Hepatocyte (in vitro differentiated cells): ENCODE measurements at regions not wholly inside any gene's neighbourhood (a gene's known extent, or its start where the extent isn't known, plus 50 kb on each side); places are given as distances from the start of the nearest gene placed in this dataset.

Source experiments
- EZH2 ChIP-seq: fragments of 200-600 bp; sonication (generic); IDR thresholded peaks from 2 replicates; pipeline ENCODE4 v1.6.1; 2016; ENCODE audit warnings: antibody characterized with exemption, mild to moderate bottlenecking, borderline replicate concordance
- EZH2phosphoT487 ChIP-seq: fragments of 200-600 bp; sonication (generic); IDR thresholded peaks from one replicate; pipeline ENCODE4 v1.6.1; 2018; ENCODE audit warnings: antibody characterized with exemption, mild to moderate bottlenecking, low read depth, moderate library complexity; ENCODE audit not compliant: unreplicated experiment, severe bottlenecking
- TF ChIP-seq, protein P1 (sequence below): fragments of 200-600 bp; sonication (generic); IDR thresholded peaks from 2 replicates; pipeline ENCODE4 v1.5.1; 2016; ENCODE audit warnings: antibody characterized with exemption, mild to moderate bottlenecking; ENCODE audit not compliant: poor library complexity

DNA sequence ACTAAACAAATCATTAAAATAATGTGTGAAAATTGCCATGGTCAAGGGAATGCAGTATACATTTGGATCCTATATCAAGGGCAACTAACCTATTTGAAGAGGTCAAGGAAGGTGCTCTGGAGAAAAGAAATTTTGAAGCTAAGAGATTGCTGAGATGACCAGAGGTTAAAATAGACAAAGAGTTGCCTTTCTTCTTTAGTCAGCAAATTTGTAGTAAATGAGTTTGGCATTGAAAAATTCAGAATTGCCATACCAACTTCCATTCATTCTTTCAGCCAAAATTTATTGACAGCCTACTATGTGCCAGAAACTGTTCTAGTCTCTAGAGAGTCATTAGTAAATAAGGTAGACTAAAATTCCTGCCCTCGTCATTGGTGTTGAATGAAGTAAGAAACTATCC lies 396.2 kb downstream of the BCL11A start:
- TF ChIP-seq, protein P1, sequence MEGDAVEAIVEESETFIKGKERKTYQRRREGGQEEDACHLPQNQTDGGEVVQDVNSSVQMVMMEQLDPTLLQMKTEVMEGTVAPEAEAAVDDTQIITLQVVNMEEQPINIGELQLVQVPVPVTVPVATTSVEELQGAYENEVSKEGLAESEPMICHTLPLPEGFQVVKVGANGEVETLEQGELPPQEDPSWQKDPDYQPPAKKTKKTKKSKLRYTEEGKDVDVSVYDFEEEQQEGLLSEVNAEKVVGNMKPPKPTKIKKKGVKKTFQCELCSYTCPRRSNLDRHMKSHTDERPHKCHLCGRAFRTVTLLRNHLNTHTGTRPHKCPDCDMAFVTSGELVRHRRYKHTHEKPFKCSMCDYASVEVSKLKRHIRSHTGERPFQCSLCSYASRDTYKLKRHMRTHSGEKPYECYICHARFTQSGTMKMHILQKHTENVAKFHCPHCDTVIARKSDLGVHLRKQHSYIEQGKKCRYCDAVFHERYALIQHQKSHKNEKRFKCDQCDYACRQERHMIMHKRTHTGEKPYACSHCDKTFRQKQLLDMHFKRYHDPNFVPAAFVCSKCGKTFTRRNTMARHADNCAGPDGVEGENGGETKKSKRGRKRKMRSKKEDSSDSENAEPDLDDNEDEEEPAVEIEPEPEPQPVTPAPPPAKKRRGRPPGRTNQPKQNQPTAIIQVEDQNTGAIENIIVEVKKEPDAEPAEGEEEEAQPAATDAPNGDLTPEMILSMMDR: no peak
- TF ChIP-seq EZH2: no peak
- TF ChIP-seq EZH2phosphoT487: no peak
